Activated CD4-positive, alpha-beta T cell treated with anti-CD3 and anti-CD28 coated beads for 1 hour (primary cell): ENCODE measurements at regions not wholly inside any gene's neighbourhood (a gene's known extent, or its start where the extent isn't known, plus 50 kb on each side); places are given as distances from the start of the nearest gene placed in this dataset.

Source experiments
- DNase-seq: peaks from one replicate; pipeline ENCODE4 v3.0.0-alpha.2; 2020

- DNase-seq, result no peak
Observed at GRCh38 chr2:172232708-172233396, 130.2 kb upstream of the DLX2 start.

GRCh38 chr2:172233987-172234715 is 131.5 kb upstream of the DLX2 start:
- no peak for DNase-seq

GRCh38 chr2:172234716-172235691 is 132.3 kb upstream of the DLX2 start:
- DNase-seq, result no peak

- no peak for DNase-seq
Observed at GRCh38 chr2:172239944-172240590, 137.4 kb upstream of the DLX2 start.

GRCh38 chr2:172241222-172241621 is 138.5 kb upstream of the DLX2 start:
- no peak for DNase-seq

- no peak for DNase-seq
Observed at GRCh38 chr2:172242471-172242870, 139.8 kb upstream of the DLX2 start.

- no peak for DNase-seq
Observed at GRCh38 chr2:172242961-172243360, 140.3 kb upstream of the DLX2 start.

GRCh38 chr2:172244419-172245130 is 141.9 kb upstream of the DLX2 start:
- no peak for DNase-seq

GRCh38 chr2:172246649-172247048 is 143.9 kb upstream of the DLX2 start:
- no peak for DNase-seq

- DNase-seq, result no peak
Observed at GRCh38 chr2:172247203-172247602, 144.5 kb upstream of the DLX2 start.

GRCh38 chr2:172248381-172248780 is 145.7 kb upstream of the DLX2 start:
- no peak for DNase-seq

GRCh38 chr2:172248785-172249187 is 146.1 kb upstream of the DLX2 start:
- no peak for DNase-seq

GRCh38 chr2:172249334-172249733 is 146.6 kb upstream of the DLX2 start:
- no peak for DNase-seq

- no peak for DNase-seq
Observed at GRCh38 chr2:172249986-172250385, 147.3 kb upstream of the DLX2 start.

- no peak for DNase-seq
Observed at GRCh38 chr2:172251231-172251630, 148.5 kb upstream of the DLX2 start.

GRCh38 chr2:172252154-172252553 is 149.5 kb upstream of the DLX2 start:
- no peak for DNase-seq

GRCh38 chr2:172253190-172254052 is 150.7 kb upstream of the DLX2 start:
- no peak for DNase-seq

- no peak for DNase-seq
Observed at GRCh38 chr2:172256886-172257285, 154.2 kb upstream of the DLX2 start.

- no peak for DNase-seq
Observed at GRCh38 chr2:172259827-172260226, 157.1 kb upstream of the DLX2 start.

- no peak for DNase-seq
Observed at GRCh38 chr2:172260336-172260735, 157.6 kb upstream of the DLX2 start.

- DNase-seq, result no peak
Observed at GRCh38 chr2:172261292-172261691, 158.6 kb upstream of the DLX2 start.
